Heart left ventricle (tissue), 13 donors: ENCODE measurements at regions not wholly inside any gene's neighbourhood (a gene's known extent, or its start where the extent isn't known, plus 50 kb on each side); places are given as distances from the start of the nearest gene placed in this dataset.

Source experiments
- POLR2A ChIP-seq, 2 donors: fragments of 450-650 bp; IDR thresholded peaks; one replicate each; pipeline ENCODE4 v1.6.1; 2017; ENCODE audit warnings: antibody characterized with exemption in 2 of 2, mild to moderate bottlenecking in 2 of 2, moderate library complexity in 2 of 2
- TF ChIP-seq, protein P1 (sequence below), 12 donors: fragments of 200-600 bp; sonication (generic) in 4 of 12; IDR thresholded peaks; one replicate each; pipeline versions ENCODE4 v1.5.0 to v1.8.0; 2018 to 2022; ENCODE audit warnings: antibody characterized with exemption in 12 of 12, mild to moderate bottlenecking in 5 of 12
- donor health status: ischemic (EF 13 %, LVEDD 7.1; RV severe dilation, severe dysfunction).
- donor health status: DM: no; HTN: yes; CAD: no.
- donor health status: DM: no; HTN: no; CAD: no.
- donor health status: ischemic (EF 25% LVEDD 6.9; RV normal size, moderate dysfunction).
- donor health status: ischemic (EF 25% LVEDD 5.7; RV mildly dilated, moderate dysfunction).
- donor health status: ischemic (EF 35%, LVEDD 5.7; RV mildly dilated, moderate dysfunction).
- donor health status: nonischemic (EF 11% LVEDD 7.7; RV severe dilation, severe dysfunction).
- donor health status: DM: yes; HTN: yes; CAD: no.
- donor health status: PGD.
- donor health status: ischemic (EF 29% LVEDD 5.4; RV normal size, mild dysfunction).
- donor health status: nonischemic (EF 23%, LVEDD 6.1; RV moderate dilation, normal function).

DNA sequence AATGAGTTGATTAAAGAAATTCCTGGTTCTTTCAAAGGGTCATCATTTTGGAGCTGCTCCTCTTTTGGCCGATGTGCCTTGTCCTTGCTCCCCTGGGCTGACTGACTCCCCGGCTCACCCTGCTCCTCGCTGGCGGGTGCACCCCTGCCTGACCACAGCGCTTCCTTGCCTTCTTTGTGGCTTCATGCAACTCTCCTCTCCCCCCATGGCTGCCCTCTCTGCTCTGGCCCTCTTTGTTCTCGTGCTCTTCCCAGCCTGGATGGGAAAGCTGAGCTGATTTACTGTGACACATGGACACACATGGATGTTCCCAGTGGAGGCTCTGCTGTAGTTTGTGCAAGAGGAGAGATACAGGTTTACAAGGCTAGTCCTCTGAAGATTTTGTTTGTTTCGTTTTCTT lies 234.6 kb downstream of the HAUS1 start:
- TF ChIP-seq, protein P1, sequence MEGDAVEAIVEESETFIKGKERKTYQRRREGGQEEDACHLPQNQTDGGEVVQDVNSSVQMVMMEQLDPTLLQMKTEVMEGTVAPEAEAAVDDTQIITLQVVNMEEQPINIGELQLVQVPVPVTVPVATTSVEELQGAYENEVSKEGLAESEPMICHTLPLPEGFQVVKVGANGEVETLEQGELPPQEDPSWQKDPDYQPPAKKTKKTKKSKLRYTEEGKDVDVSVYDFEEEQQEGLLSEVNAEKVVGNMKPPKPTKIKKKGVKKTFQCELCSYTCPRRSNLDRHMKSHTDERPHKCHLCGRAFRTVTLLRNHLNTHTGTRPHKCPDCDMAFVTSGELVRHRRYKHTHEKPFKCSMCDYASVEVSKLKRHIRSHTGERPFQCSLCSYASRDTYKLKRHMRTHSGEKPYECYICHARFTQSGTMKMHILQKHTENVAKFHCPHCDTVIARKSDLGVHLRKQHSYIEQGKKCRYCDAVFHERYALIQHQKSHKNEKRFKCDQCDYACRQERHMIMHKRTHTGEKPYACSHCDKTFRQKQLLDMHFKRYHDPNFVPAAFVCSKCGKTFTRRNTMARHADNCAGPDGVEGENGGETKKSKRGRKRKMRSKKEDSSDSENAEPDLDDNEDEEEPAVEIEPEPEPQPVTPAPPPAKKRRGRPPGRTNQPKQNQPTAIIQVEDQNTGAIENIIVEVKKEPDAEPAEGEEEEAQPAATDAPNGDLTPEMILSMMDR (IDR thresholded peaks at IDR 0.05): no peak
- TF ChIP-seq POLR2A (IDR thresholded peaks at IDR 0.05): no peak
